Motor neuron (in vitro differentiated cells): ENCODE measurements at regions not wholly inside any gene's neighbourhood (a gene's known extent, or its start where the extent isn't known, plus 50 kb on each side); places are given as distances from the start of the nearest gene placed in this dataset.
"Not testable (repeated sequence)": the region's sequence is repeated elsewhere in the genome, so short reads cannot be mapped to it uniquely, and the experiment has no call there.

ENCODE experiments used
- ATAC-seq, 8 experiments: fragments of 200-7000 bp; cut with Tn5 transposase; replicated peaks in 6 of 8; 2 replicates each; pipeline ENCODE4 v1.8.0; 2021; ENCODE audit warnings: mild to moderate bottlenecking in 8 of 8, moderate library complexity in 8 of 8
- H3K27ac ChIP-seq, 2 donors: fragments of 250-450 bp; sonication (Bioruptor Pico); 2 replicates each; pipeline ENCODE4 v1.9.0; 2021; ENCODE audit warnings: antibody characterized with exemption in 2 of 2, mild to moderate bottlenecking in 2 of 2, moderate library complexity in 1 of 2
- H3K4me1 ChIP-seq, 2 donors: fragments of 250-450 bp; sonication (Bioruptor Pico); replicated peaks in 1 of 2; 2 replicates each; pipeline ENCODE4 v1.6.1; 2021; ENCODE audit warnings: antibody characterized with exemption in 2 of 2, mild to moderate bottlenecking in 2 of 2, moderate library complexity in 1 of 2
- H3K4me3 ChIP-seq, 5 donors: fragments of 250-450 bp; sonication (Bioruptor Pico); 2 replicates each; pipeline ENCODE4 v1.9.0; 2021; ENCODE audit warnings: antibody characterized with exemption in 5 of 5, mild to moderate bottlenecking in 5 of 5, moderate library complexity in 4 of 5
- WGBS, 10 experiments: fragments of 450-650 bp; shearing (Covaris generic); methylation state at CpG; one replicate each; pipeline ENCODE4 v1.0.0; 2022; 5-methylcytosine and 5-hydroxymethylcytosine counted together
- in situ Hi-C, 9 experiments: fragments of 400-800 bp; cut with MboI; loops; one replicate each; pipeline ENCODE4 v1.15.0; 2021; ENCODE audit warnings: low sequenced_read_pairs in 9 of 9, low pct_unique_long_range_greater_than_20kb in 2 of 9; ENCODE audit not compliant: unreplicated experiment in 9 of 9

GRCh38 chr10:48102410-48103146, 103.0 kb upstream of the FAM25C start:
- H3K27ac ChIP-seq, in situ Hi-C loops, H3K4me3 ChIP-seq, H3K4me1 ChIP-seq: not testable (repeated sequence)
- WGBS, 10 experiments, result no CpG with 5 or more reads among the region's 6 CpGs
- peak in 2 of 8 experiments; percentile 34 to 36 for ATAC-seq

- H3K4me3 ChIP-seq, ATAC-seq, H3K4me1 ChIP-seq, H3K27ac ChIP-seq, in situ Hi-C loops: not testable (repeated sequence)
- no CpG with 5 or more reads among the region's 5 CpGs for WGBS, 10 experiments
These were observed 99.3 kb upstream of the FAM25C start for GRCh38 chr10:48098854-48099253.

- H3K4me1 ChIP-seq, H3K4me3 ChIP-seq, H3K27ac ChIP-seq, ATAC-seq, in situ Hi-C loops: not testable (repeated sequence)
These were observed 91.1 kb upstream of the FAM25C start for GRCh38 chr10:48090706-48091105.

GRCh38 chr10:48088087-48088486, 88.5 kb upstream of the FAM25C start:
- ATAC-seq, result peak in 1 of 8 experiments; percentile 35
- H3K27ac ChIP-seq, in situ Hi-C loops, H3K4me3 ChIP-seq, H3K4me1 ChIP-seq: not testable (repeated sequence)
- whole genome bisulfite sequencing, 10 experiments, result no CpG with 5 or more reads among the region's 1 CpG

- no CpG with 5 or more reads among the region's 1 CpG for WGBS, 10 experiments
- H3K27ac ChIP-seq, H3K4me3 ChIP-seq, H3K4me1 ChIP-seq, in situ Hi-C loops: not testable (repeated sequence)
- peak in 6 of 8 experiments; percentile 22 to 66 (median 57) for ATAC-seq
These were observed 84.9 kb upstream of the FAM25C start for GRCh38 chr10:48084446-48084845.

- in situ Hi-C loops, H3K4me1 ChIP-seq, ATAC-seq: not testable (repeated sequence)
These were observed 71.6 kb upstream of the FAM25C start for GRCh38 chr10:48071228-48071627.

GRCh38 chr10:48063944-48064625, 64.5 kb upstream of the FAM25C start:
- in situ Hi-C loops, H3K4me1 ChIP-seq, H3K4me3 ChIP-seq, H3K27ac ChIP-seq: not testable (repeated sequence)
- no CpG with 5 or more reads among the region's 10 CpGs for WGBS, 10 experiments
- ATAC-seq, result peak; percentile 100

More at GRCh38 chr10:48071228-48071627, 71.6 kb upstream of the FAM25C start:
- not testable (repeated sequence) for H3K27ac ChIP-seq, H3K4me3 ChIP-seq
- no CpG with 5 or more reads among the region's 2 CpGs for WGBS, 10 experiments

- H3K4me3 ChIP-seq, H3K4me1 ChIP-seq, in situ Hi-C loops, H3K27ac ChIP-seq: not testable (repeated sequence)
- no CpG with 5 or more reads among the region's 3 CpGs for WGBS, 10 experiments
- ATAC-seq, result peak in 2 of 8 experiments; percentile 35 to 95
These were observed 55.8 kb upstream of the FAM25C start for GRCh38 chr10:48055395-48055794.
